HL-60 (cell line): ENCODE measurements at regions not wholly inside any gene's neighbourhood (a gene's known extent, or its start where the extent isn't known, plus 50 kb on each side); places are given as distances from the start of the nearest gene placed in this dataset.

ENCODE experiments used
- GABPA ChIP-seq: IDR thresholded peaks from 2 replicates; pipeline ENCODE4 v1.6.1; 2012; ENCODE audit warnings: low read depth
- TF ChIP-seq, protein P1 (sequence below): IDR thresholded peaks from one replicate; pipeline ENCODE4 v1.5.1; 2011; ENCODE audit warnings: low read length, control low read depth, inconsistent platforms; ENCODE audit not compliant: insufficient read depth
- TF ChIP-seq, protein P2 (sequence below): IDR thresholded peaks from 2 replicates; pipeline ENCODE4 v1.6.1; 2012; ENCODE audit warnings: low read depth; ENCODE audit not compliant: insufficient replicate concordance

DNA sequence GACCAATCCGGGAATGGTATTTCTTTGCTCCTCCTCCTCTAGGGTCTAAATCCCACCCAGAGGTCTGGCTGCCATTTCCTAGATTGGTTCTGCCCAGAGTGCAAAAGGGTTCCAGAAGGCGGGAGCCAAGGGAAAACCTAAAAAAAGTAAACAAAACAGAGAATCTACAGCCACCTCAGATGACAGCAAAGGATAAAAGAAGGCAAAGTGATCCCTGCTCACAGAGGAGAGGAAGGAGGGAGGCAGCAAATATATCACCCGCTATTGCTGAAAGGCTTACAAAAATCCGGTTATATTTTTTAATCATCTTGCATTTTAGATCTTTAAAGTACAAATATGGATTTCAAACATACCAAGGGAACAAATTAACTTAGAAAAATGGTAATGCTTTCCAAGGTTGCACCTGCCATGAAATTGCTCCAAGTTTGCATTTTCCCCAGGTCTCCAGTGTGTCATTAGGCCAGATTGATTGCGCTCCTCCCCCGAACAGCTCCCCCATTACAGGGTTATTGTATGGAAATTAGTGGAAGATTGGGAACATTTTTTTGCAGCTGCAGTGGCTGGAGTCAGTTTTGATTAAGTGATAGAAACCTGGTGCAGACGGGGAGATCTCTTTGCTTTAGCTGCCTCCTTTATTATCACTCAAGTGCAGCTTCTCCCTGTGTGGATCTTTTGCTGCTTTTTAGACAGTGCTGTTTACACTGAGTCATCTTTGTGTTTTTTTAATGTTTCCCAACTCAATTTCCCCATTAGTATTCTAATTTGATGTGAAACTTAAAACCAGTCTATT, 280.5 kb upstream of the CAMK1G start:
- TF ChIP-seq, protein P1, sequence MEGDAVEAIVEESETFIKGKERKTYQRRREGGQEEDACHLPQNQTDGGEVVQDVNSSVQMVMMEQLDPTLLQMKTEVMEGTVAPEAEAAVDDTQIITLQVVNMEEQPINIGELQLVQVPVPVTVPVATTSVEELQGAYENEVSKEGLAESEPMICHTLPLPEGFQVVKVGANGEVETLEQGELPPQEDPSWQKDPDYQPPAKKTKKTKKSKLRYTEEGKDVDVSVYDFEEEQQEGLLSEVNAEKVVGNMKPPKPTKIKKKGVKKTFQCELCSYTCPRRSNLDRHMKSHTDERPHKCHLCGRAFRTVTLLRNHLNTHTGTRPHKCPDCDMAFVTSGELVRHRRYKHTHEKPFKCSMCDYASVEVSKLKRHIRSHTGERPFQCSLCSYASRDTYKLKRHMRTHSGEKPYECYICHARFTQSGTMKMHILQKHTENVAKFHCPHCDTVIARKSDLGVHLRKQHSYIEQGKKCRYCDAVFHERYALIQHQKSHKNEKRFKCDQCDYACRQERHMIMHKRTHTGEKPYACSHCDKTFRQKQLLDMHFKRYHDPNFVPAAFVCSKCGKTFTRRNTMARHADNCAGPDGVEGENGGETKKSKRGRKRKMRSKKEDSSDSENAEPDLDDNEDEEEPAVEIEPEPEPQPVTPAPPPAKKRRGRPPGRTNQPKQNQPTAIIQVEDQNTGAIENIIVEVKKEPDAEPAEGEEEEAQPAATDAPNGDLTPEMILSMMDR: no peak
- TF ChIP-seq, protein P2, sequence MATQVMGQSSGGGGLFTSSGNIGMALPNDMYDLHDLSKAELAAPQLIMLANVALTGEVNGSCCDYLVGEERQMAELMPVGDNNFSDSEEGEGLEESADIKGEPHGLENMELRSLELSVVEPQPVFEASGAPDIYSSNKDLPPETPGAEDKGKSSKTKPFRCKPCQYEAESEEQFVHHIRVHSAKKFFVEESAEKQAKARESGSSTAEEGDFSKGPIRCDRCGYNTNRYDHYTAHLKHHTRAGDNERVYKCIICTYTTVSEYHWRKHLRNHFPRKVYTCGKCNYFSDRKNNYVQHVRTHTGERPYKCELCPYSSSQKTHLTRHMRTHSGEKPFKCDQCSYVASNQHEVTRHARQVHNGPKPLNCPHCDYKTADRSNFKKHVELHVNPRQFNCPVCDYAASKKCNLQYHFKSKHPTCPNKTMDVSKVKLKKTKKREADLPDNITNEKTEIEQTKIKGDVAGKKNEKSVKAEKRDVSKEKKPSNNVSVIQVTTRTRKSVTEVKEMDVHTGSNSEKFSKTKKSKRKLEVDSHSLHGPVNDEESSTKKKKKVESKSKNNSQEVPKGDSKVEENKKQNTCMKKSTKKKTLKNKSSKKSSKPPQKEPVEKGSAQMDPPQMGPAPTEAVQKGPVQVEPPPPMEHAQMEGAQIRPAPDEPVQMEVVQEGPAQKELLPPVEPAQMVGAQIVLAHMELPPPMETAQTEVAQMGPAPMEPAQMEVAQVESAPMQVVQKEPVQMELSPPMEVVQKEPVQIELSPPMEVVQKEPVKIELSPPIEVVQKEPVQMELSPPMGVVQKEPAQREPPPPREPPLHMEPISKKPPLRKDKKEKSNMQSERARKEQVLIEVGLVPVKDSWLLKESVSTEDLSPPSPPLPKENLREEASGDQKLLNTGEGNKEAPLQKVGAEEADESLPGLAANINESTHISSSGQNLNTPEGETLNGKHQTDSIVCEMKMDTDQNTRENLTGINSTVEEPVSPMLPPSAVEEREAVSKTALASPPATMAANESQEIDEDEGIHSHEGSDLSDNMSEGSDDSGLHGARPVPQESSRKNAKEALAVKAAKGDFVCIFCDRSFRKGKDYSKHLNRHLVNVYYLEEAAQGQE: no peak
- no peak for TF ChIP-seq GABPA
